IPS-18a (cell line): ENCODE measurements at regions not wholly inside any gene's neighbourhood (a gene's known extent, or its start where the extent isn't known, plus 50 kb on each side); places are given as distances from the start of the nearest gene placed in this dataset.

Source experiments
- H3K27ac ChIP-seq: one replicate; pipeline ENCODE4 v1.5.1; 2013; ENCODE audit warnings: low read length
- H3K27me3 ChIP-seq: one replicate; pipeline ENCODE4 v1.6.1; 2013; ENCODE audit warnings: mild to moderate bottlenecking, low read length; ENCODE audit not compliant: control insufficient read depth, insufficient read depth
- H3K36me3 ChIP-seq: one replicate; pipeline ENCODE4 v1.6.1; 2013; ENCODE audit warnings: low read depth, low read length; ENCODE audit not compliant: control insufficient read depth
- H3K4me1 ChIP-seq: one replicate; pipeline ENCODE4 v1.6.1; 2013; ENCODE audit warnings: low read depth, low read length; ENCODE audit not compliant: control insufficient read depth
- H3K4me3 ChIP-seq: one replicate; pipeline ENCODE4 v1.5.1; 2013; ENCODE audit warnings: low read length
- H3K9ac ChIP-seq: one replicate; pipeline ENCODE4 v1.6.1; 2013; ENCODE audit warnings: mild to moderate bottlenecking, low read length, moderate library complexity
- H3K9me3 ChIP-seq: one replicate; pipeline ENCODE4 v1.6.1; 2013; ENCODE audit warnings: low read depth, low read length; ENCODE audit not compliant: control insufficient read depth

- no peaks in the 10 kb centered on the region for H3K4me1 ChIP-seq
- no peaks in the 10 kb centered on the region for H3K36me3 ChIP-seq
- no peak overlapping the region for H3K9ac ChIP-seq
- no peak overlapping the region for H3K27ac ChIP-seq
- no peaks in the 10 kb centered on the region for H3K27me3 ChIP-seq
- no peaks in the 10 kb centered on the region for H3K9me3 ChIP-seq
- no peak overlapping the region for H3K4me3 ChIP-seq
Measured at GRCh38 chr13:37382146-37382545, 216.4 kb downstream of the POSTN start.

- Histone ChIP-seq H3K9me3 (no peaks in the 10 kb centered on the region), H3K4me1 (no peaks in the 10 kb centered on the region), H3K9ac (no peak overlapping the region), H3K36me3 (no peaks in the 10 kb centered on the region), H3K4me3 (no peak overlapping the region), H3K27me3 (no peaks in the 10 kb centered on the region), H3K27ac (no peak overlapping the region)
Measured at GRCh38 chr13:37381502-37381901, 217.1 kb downstream of the POSTN start.

GRCh38 chr13:37379841-37380240 is 218.7 kb downstream of the POSTN start:
- no peak overlapping the region for H3K9ac ChIP-seq
- H3K36me3 ChIP-seq: no peaks in the 10 kb centered on the region
- no peaks in the 10 kb centered on the region for H3K27me3 ChIP-seq
- no peaks in the 10 kb centered on the region for H3K9me3 ChIP-seq
- no peaks in the 10 kb centered on the region for H3K4me1 ChIP-seq
- no peak overlapping the region for H3K4me3 ChIP-seq
- H3K27ac ChIP-seq: no peak overlapping the region

- Histone ChIP-seq H3K27ac (no peak overlapping the region), H3K9me3 (no peaks in the 10 kb centered on the region), H3K36me3 (no peaks in the 10 kb centered on the region), H3K4me1 (no peaks in the 10 kb centered on the region), H3K4me3 (no peak overlapping the region), H3K9ac (no peak overlapping the region), H3K27me3 (no peaks in the 10 kb centered on the region)
Measured at GRCh38 chr13:37375724-37376123, 222.8 kb downstream of the POSTN start.

- Histone ChIP-seq H3K27me3 (no peaks in the 10 kb centered on the region), H3K4me1 (no peaks in the 10 kb centered on the region), H3K4me3 (no peak overlapping the region)
Measured at GRCh38 chr13:37375071-37375470, 223.5 kb downstream of the POSTN start.

GRCh38 chr13:37369616-37370015 is 229.0 kb downstream of the POSTN start:
- H3K4me3 ChIP-seq: no peak overlapping the region
- H3K4me1 ChIP-seq: no peaks in the 10 kb centered on the region
- no peak overlapping the region for H3K27ac ChIP-seq
- H3K36me3 ChIP-seq: no peaks in the 10 kb centered on the region
- H3K9ac ChIP-seq: no peak overlapping the region
- H3K27me3 ChIP-seq: no peaks in the 10 kb centered on the region
- H3K9me3 ChIP-seq: no peaks in the 10 kb centered on the region

More at GRCh38 chr13:37375071-37375470, 223.5 kb downstream of the POSTN start:
- no peaks in the 10 kb centered on the region for H3K36me3 ChIP-seq
- no peak overlapping the region for H3K9ac ChIP-seq
- H3K9me3 ChIP-seq: no peaks in the 10 kb centered on the region
- H3K27ac ChIP-seq: no peak overlapping the region

GRCh38 chr13:37368501-37368900 is 230.1 kb downstream of the POSTN start:
- Histone ChIP-seq H3K9ac (no peak overlapping the region), H3K9me3 (no peaks in the 10 kb centered on the region), H3K36me3 (no peaks in the 10 kb centered on the region), H3K4me3 (no peak overlapping the region), H3K4me1 (no peaks in the 10 kb centered on the region), H3K27ac (no peak overlapping the region), H3K27me3 (no peaks in the 10 kb centered on the region)

GRCh38 chr13:37366044-37366770 is 232.4 kb downstream of the POSTN start:
- Histone ChIP-seq H3K27ac (no peak overlapping the region), H3K9me3 (no peaks in the 10 kb centered on the region), H3K9ac (no peak overlapping the region), H3K27me3 (no peaks in the 10 kb centered on the region), H3K4me3 (no peak overlapping the region), H3K4me1 (no peaks in the 10 kb centered on the region), H3K36me3 (no peaks in the 10 kb centered on the region)

GRCh38 chr13:37365496-37365895 is 233.1 kb downstream of the POSTN start:
- H3K9ac ChIP-seq: no peak overlapping the region
- H3K27ac ChIP-seq: no peak overlapping the region
- no peaks in the 10 kb centered on the region for H3K27me3 ChIP-seq
- H3K36me3 ChIP-seq: no peaks in the 10 kb centered on the region
- no peaks in the 10 kb centered on the region for H3K9me3 ChIP-seq
- no peak overlapping the region for H3K4me3 ChIP-seq
- no peaks in the 10 kb centered on the region for H3K4me1 ChIP-seq

GRCh38 chr13:37364956-37365355 is 233.6 kb downstream of the POSTN start:
- Histone ChIP-seq H3K27ac (no peak overlapping the region), H3K4me1 (no peaks in the 10 kb centered on the region), H3K9me3 (no peaks in the 10 kb centered on the region), H3K4me3 (no peak overlapping the region), H3K9ac (no peak overlapping the region), H3K36me3 (no peaks in the 10 kb centered on the region), H3K27me3 (no peaks in the 10 kb centered on the region)

- Histone ChIP-seq H3K9me3 (no peaks in the 10 kb centered on the region), H3K9ac (no peak overlapping the region), H3K4me3 (no peak overlapping the region), H3K36me3 (no peaks in the 10 kb centered on the region), H3K27ac (no peak overlapping the region), H3K27me3 (no peaks in the 10 kb centered on the region), H3K4me1 (no peaks in the 10 kb centered on the region)
Measured at GRCh38 chr13:37364007-37364406, 234.6 kb downstream of the POSTN start.

GRCh38 chr13:37361608-37362007 is 237.0 kb downstream of the POSTN start:
- no peaks in the 10 kb centered on the region for H3K27me3 ChIP-seq
- H3K4me1 ChIP-seq: no peaks in the 10 kb centered on the region
- no peak overlapping the region for H3K9ac ChIP-seq
- H3K36me3 ChIP-seq: no peaks in the 10 kb centered on the region
- no peak overlapping the region for H3K4me3 ChIP-seq
- H3K9me3 ChIP-seq: no peaks in the 10 kb centered on the region
- H3K27ac ChIP-seq: no peak overlapping the region
